Body of pancreas (tissue), 4 donors: ENCODE measurements at regions not wholly inside any gene's neighbourhood (a gene's known extent, or its start where the extent isn't known, plus 50 kb on each side); places are given as distances from the start of the nearest gene placed in this dataset.

ENCODE experiments used
- CTCF ChIP-seq, 7 experiments: fragments of 450-650 bp in 4 of 7; fragments of 200-600 bp in 3 of 7; sonication (generic) in 3 of 7; IDR thresholded peaks; one replicate each; pipeline ENCODE4 v1.5.1; 2016 to 2019; ENCODE audit warnings: antibody characterized with exemption in 7 of 7
- POLR2A ChIP-seq, 3 donors: fragments of 450-650 bp; IDR thresholded peaks; one replicate each; pipeline ENCODE4 v1.6.1; 2016; ENCODE audit warnings: antibody characterized with exemption in 3 of 3, mild to moderate bottlenecking in 2 of 3

- TF ChIP-seq CTCF (IDR thresholded peaks at IDR 0.05) (no peak), POLR2A (IDR thresholded peaks at IDR 0.05) (no peak)
Measured at GRCh38 chr2:125554956-125555355, 1101.0 kb upstream of the GYPC start.
